HG03135 (cell line): ENCODE measurements at regions not wholly inside any gene's neighbourhood (a gene's known extent, or its start where the extent isn't known, plus 50 kb on each side); places are given as distances from the start of the nearest gene placed in this dataset.

Source experiments
- ATAC-seq: cut with Tn5 transposase; IDR thresholded peaks from one replicate; pipeline ENCODE4 v1.9.1; 2021; ENCODE audit warnings: mild to moderate bottlenecking, moderate library complexity; ENCODE audit not compliant: unreplicated experiment

- no peak for ATAC-seq
These were observed 224.2 kb downstream of the CLIC5 start for GRCh38 chr6:45791211-45792168.

DNA sequence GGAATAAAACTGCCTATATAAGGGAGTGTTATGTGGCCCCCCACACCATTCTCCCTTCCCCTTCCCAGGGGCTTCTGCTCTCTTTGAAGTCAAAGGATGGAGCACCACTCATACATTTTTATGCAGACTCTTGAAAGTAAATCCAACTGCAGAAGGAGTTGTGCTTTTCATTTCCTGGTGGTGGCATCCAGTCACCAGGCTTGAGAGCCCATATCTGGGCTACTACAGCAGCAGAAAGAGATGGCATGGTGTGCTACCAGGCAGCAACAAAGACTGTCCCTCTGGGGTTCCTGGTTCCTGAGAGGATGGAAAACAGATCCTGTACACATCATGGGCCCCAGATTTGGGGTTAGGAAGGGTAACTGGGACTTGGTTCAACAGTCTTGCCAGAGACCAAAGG, 226.4 kb downstream of the CLIC5 start:
- no peak for ATAC-seq

- no peak for ATAC-seq
These were observed 228.3 kb downstream of the CLIC5 start for GRCh38 chr6:45787384-45787783.

DNA sequence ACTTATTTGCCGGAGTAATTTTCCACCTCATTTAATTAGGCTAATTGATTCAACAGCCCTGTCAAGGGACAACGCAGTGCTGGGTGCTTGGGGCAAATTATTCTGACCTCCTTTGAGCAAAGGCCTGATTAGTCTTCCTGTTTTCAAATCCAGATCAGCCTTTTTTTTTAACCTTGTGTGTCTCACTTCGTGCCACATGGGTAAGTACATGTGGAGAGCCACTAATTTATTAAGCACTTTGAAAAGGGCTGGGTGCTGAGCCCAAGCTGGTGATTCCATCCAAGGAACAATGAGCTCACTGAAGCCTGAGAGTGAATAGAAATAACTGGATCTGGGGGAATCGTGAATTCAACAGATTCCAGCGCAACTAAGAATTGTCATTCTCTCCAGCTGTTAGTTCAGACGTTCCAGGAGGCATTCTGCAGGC, 229.3 kb downstream of the CLIC5 start:
- no peak for ATAC-seq

GRCh38 chr6:45784250-45784649, 231.4 kb downstream of the CLIC5 start:
- no peak for ATAC-seq

- no peak for ATAC-seq
These were observed 231.9 kb downstream of the CLIC5 start for GRCh38 chr6:45783716-45784115.

- no peak for ATAC-seq
These were observed 233.8 kb downstream of the CLIC5 start for GRCh38 chr6:45781890-45782289.

DNA sequence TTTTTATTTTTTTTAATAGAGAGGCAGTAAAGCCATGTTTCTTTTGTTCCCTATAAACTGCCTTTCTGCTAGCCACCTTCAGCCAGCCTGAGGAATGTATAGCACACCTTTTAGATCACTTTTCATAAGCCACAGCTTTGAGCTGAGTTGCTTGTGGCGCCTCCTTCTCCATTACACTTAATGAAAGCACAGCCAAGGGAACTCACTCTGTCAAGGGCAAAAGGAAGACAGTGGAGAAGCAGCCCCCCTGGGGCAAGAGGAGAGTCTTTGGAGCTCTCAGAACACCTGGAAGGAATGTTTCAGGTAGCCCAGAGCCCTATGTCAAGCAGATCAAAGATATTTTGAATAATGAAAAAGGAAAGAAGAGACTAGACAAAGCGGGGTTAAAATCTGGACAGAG, 235.1 kb downstream of the CLIC5 start:
- no peak for ATAC-seq

GRCh38 chr6:45775026-45775697, 240.5 kb downstream of the CLIC5 start:
- ATAC-seq, result no peak

- no peak for ATAC-seq
These were observed 241.8 kb downstream of the CLIC5 start for GRCh38 chr6:45773906-45774305.

GRCh38 chr6:45772886-45773495, 242.7 kb downstream of the CLIC5 start:
- ATAC-seq, result no peak

DNA sequence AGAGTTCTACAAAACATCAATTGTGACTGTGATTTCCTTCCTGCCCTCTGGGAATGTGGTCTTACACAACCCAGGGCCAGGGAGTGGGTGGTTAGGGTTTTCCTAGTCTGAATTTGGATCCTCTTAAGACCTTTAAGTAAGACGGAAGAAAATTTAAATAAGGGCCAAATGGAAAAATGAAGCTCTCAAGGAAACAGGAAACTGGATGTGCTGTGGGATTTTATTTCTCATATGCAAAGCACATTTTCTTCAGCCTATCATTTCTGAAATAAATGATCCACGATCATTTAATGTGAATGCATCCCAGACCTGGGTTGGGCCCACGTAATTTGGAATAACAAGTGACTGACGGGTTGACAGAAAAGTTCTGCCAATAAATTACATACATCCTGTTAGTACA, 243.6 kb downstream of the CLIC5 start:
- no peak for ATAC-seq

DNA sequence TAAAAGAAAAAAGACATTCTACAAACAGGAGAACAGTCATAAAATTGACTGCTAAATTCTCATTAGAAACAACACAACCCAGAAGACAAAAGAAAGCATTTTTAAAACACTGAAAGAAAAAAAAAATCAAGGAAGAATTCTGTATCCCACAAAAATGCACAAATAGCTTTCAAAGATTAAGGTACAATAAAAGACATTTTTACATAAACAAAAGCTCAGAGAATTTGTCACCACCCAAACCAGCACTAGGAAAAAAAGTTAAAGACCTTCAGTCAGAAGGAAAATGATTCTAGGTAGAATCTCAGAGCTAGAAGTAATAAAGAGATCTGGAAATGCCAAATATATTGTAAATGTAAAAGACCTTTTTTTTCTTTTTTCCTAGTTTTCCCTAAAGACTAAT, 252.4 kb downstream of the CLIC5 start:
- no peak for ATAC-seq

- ATAC-seq, result no peak
These were observed 256.2 kb downstream of the CLIC5 start for GRCh38 chr6:45759472-45759810.

- no peak for ATAC-seq
These were observed 256.7 kb downstream of the CLIC5 start for GRCh38 chr6:45758787-45759471.

- ATAC-seq, result no peak
These were observed 258.1 kb downstream of the CLIC5 start for GRCh38 chr6:45757443-45758130.

- ATAC-seq, result no peak
These were observed 259.1 kb downstream of the CLIC5 start for GRCh38 chr6:45756606-45757005.

DNA sequence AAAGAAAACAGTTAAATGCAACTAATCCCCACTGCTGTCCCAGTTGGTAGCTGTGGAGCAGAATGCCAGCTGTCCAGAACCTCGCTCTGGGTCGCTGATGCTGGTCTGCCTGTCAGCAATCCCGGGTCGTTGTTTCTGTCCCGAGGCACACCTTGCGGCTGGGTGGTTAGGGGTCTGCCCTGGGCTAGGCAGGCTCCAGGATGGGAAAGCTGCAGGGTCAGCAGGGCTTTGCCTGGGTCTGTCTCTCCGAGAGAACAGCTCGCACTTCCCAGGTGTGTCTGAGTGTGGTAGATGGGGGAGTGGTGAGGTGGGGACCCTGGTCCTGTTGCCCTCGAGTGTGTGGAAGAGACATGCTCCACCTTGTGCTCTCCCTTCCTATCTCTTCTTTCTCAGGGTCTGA, 261.2 kb downstream of the CLIC5 start:
- ATAC-seq, result no peak

- ATAC-seq, result no peak
These were observed 269.6 kb downstream of the CLIC5 start for GRCh38 chr6:45746046-45746445.

DNA sequence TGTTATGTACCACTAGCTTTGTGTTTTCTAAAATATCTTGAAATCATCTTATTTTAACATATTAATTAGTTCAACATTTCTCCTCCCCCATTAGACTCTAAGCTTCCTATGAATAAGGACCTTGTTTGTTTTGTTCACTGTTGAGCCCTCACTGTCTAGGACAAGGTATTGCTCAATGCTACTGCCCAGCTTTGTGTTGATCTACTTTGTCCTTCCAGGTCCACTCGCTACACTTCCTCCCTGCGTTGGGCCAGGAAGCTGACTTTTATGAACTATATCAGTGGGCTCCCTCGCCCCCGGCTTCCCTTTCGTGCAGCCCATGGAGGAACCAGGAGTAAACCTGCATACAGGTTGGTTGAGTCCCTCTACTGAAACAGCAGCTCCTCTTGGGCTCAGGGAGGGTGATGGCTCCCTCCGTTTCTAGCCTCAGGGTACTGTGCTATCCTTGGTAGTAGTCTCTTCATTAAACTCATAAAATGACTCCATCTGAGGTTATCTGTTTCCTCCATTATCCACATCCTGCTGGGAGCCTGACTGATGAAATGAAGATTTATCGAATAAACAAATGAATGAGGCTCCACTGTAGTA, 272.5 kb downstream of the CLIC5 start:
- ATAC-seq, result no peak
